Spleen (tissue), 11 donors: ENCODE measurements at regions not wholly inside any gene's neighbourhood (a gene's known extent, or its start where the extent isn't known, plus 50 kb on each side); places are given as distances from the start of the nearest gene placed in this dataset.

Experiments used
- DNase-seq: peaks from one replicate; pipeline ENCODE4 v3.0.0-alpha.2; 2020
- H3K27ac ChIP-seq, 8 donors: fragments of 200-600 bp; sonication (generic) in 7 of 8; 1 replicate in 4 of 8; 2 replicates in 4 of 8; pipeline versions ENCODE4 v1.5.0 to v1.8.0; 2016 to 2021; ENCODE audit warnings: inconsistent platforms in 4 of 8, mild to moderate bottlenecking in 4 of 8, moderate library complexity in 1 of 8
- H3K27me3 ChIP-seq, 7 donors: fragments of 200-600 bp; sonication (generic) in 6 of 7; replicated peaks in 1 of 7; 1 replicate in 4 of 7; 2 replicates in 3 of 7; pipeline versions ENCODE4 v1.5.0 to v1.8.0; 2016 to 2021; ENCODE audit warnings: inconsistent platforms in 3 of 7, mild to moderate bottlenecking in 1 of 7
- H3K36me3 ChIP-seq, 6 donors: fragments of 200-600 bp; sonication (generic) in 5 of 6; 1 replicate in 4 of 6; 2 replicates in 2 of 6; pipeline versions ENCODE4 v1.5.0 to v1.8.0; 2016 to 2021; ENCODE audit warnings: inconsistent platforms in 2 of 6
- H3K4me1 ChIP-seq, 6 donors: fragments of 200-600 bp; sonication (generic) in 5 of 6; 1 replicate in 3 of 6; 2 replicates in 3 of 6; pipeline versions ENCODE4 v1.5.0 to v1.8.0; 2016 to 2021; ENCODE audit warnings: inconsistent platforms in 3 of 6
- H3K4me3 ChIP-seq, 8 donors: fragments of 200-600 bp; sonication (generic) in 7 of 8; 1 replicate in 4 of 8; 2 replicates in 4 of 8; pipeline versions ENCODE4 v1.5.0 to v1.8.0; 2016 to 2021; ENCODE audit warnings: inconsistent platforms in 4 of 8, mild to moderate bottlenecking in 4 of 8, moderate library complexity in 2 of 8
- H3K9me3 ChIP-seq, 8 donors: fragments of 200-600 bp; sonication (generic) in 7 of 8; 1 replicate in 4 of 8; 2 replicates in 4 of 8; pipeline versions ENCODE4 v1.5.0 to v1.8.0; 2016 to 2021; ENCODE audit warnings: inconsistent platforms in 4 of 8
- POLR2A ChIP-seq, 3 donors: fragments of 450-650 bp; IDR thresholded peaks; one replicate each; pipeline ENCODE4 v1.5.1; 2017; ENCODE audit warnings: antibody characterized with exemption in 3 of 3, mild to moderate bottlenecking in 1 of 3
- POLR2AphosphoS5 ChIP-seq, 3 donors: sonication (generic); formaldehyde crosslinking; IDR thresholded peaks; one replicate each; pipeline ENCODE4 v1.5.1; 2017; ENCODE audit warnings: antibody characterized with exemption in 3 of 3
- WGBS, 5 donors: extraction: QIAGEN DNeasy Blood & Tissue Kit in 3 of 5; methylation state at CpG; one replicate each; pipeline versions ENCODE4 v1.1.5 to v1.1.7; 2013 to 2018; 5-methylcytosine and 5-hydroxymethylcytosine counted together
- intact Hi-C: fragments of 100-400 bp; cut with DNase I; formaldehyde crosslinking; loops from one replicate; pipeline ENCODE4 v1.15.0; 2023; ENCODE audit warnings: low total_unique reads
- TF ChIP-seq, protein P1 (sequence below), 11 experiments: fragments of 200-600 bp in 7 of 11; fragments of 450-650 bp in 4 of 11; sonication (generic) in 4 of 11; IDR thresholded peaks in 8 of 11; conservative IDR thresholded peaks in 3 of 11; 1 replicate in 7 of 11; 2 replicates in 4 of 11; pipeline versions ENCODE4 v1.4.0 to v1.8.0; 2016 to 2021; ENCODE audit warnings: antibody characterized with exemption in 11 of 11, inconsistent platforms in 4 of 11, mild to moderate bottlenecking in 1 of 11
- donor health status: healthy with polysubstance abuse.
- donor health status: DM: no; HTN: no; CAD: no; lungs with moderate emphysema.
- donor health status: DM: no; HTN: no; CAD: no.
- donor health status: Bipolar disorder and iron deficiency.
- donor health status: healthy.
- donor health status: DM: no; HTN: no; CAD: no.
- donor health status: DM: yes; HTN: yes; CAD: no.

DNA sequence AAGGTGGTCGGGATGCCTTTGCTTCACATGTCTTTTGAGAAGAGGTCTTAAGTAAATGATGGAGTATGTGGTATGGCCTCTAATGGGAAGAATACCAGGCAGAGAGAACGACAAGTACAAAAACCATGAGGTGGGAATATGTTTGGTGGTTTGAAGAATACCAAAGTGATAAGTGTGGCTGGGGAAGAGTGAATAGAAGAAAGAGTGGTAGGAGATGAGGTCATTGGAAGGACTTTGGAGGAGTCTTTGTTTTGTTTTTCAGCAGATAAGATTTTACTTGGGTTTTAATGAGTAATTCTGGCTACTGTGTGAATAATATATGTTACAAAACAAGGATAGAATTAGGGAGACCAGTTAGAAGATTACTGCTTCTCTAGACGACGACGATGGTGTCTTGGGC is 515.4 kb downstream of the RAB38 start:
- H3K27me3 ChIP-seq = no peaks in the 10 kb centered on the region
- H3K36me3 ChIP-seq = no peaks in the 10 kb centered on the region
- intact Hi-C loops = no loop called here
- TF ChIP-seq POLR2AphosphoS5 (IDR thresholded peaks at IDR 0.05) = no peak
- TF ChIP-seq, protein P1, sequence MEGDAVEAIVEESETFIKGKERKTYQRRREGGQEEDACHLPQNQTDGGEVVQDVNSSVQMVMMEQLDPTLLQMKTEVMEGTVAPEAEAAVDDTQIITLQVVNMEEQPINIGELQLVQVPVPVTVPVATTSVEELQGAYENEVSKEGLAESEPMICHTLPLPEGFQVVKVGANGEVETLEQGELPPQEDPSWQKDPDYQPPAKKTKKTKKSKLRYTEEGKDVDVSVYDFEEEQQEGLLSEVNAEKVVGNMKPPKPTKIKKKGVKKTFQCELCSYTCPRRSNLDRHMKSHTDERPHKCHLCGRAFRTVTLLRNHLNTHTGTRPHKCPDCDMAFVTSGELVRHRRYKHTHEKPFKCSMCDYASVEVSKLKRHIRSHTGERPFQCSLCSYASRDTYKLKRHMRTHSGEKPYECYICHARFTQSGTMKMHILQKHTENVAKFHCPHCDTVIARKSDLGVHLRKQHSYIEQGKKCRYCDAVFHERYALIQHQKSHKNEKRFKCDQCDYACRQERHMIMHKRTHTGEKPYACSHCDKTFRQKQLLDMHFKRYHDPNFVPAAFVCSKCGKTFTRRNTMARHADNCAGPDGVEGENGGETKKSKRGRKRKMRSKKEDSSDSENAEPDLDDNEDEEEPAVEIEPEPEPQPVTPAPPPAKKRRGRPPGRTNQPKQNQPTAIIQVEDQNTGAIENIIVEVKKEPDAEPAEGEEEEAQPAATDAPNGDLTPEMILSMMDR (IDR thresholded peaks at IDR 0.05 in 8 of 11, conservative IDR thresholded peaks at IDR 0.05 in 3 of 11) = no peak
- no peak for TF ChIP-seq POLR2A (IDR thresholded peaks at IDR 0.05)
- WGBS, 5 donors = 75 to 84% (median 80%) methylated on average over 5 of the region's 5 CpGs
- DNase-seq = no peak
- no peak overlapping the region for H3K4me3 ChIP-seq
- H3K27ac ChIP-seq = no peak overlapping the region
- no peaks in the 10 kb centered on the region for H3K4me1 ChIP-seq
- peaks cover 0 to 4% (median 0%) of the 10 kb centered on the region in 8 donors for H3K9me3 ChIP-seq

GRCh38 chr11:87645626-87646025 is 529.6 kb downstream of the RAB38 start:
- no peaks in the 10 kb centered on the region for H3K4me1 ChIP-seq
- no peak overlapping the region for H3K4me3 ChIP-seq
- no peaks in the 10 kb centered on the region for H3K27me3 ChIP-seq
- intact Hi-C loops = no loop called here
- no peak overlapping the region for H3K27ac ChIP-seq
- no peaks in the 10 kb centered on the region for H3K36me3 ChIP-seq
- WGBS, 5 donors = 80 to 97% (median 88%) methylated on average over 1 of the region's 1 CpG
- TF ChIP-seq POLR2A (IDR thresholded peaks at IDR 0.05) (no peak), POLR2AphosphoS5 (IDR thresholded peaks at IDR 0.05) (no peak)
- TF ChIP-seq, protein P1 (IDR thresholded peaks at IDR 0.05 in 8 of 11, conservative IDR thresholded peaks at IDR 0.05 in 3 of 11) = no peak
- no peak for DNase-seq
- peaks cover 0 to 12% (median 3%) of the 10 kb centered on the region in 8 donors for H3K9me3 ChIP-seq

DNA sequence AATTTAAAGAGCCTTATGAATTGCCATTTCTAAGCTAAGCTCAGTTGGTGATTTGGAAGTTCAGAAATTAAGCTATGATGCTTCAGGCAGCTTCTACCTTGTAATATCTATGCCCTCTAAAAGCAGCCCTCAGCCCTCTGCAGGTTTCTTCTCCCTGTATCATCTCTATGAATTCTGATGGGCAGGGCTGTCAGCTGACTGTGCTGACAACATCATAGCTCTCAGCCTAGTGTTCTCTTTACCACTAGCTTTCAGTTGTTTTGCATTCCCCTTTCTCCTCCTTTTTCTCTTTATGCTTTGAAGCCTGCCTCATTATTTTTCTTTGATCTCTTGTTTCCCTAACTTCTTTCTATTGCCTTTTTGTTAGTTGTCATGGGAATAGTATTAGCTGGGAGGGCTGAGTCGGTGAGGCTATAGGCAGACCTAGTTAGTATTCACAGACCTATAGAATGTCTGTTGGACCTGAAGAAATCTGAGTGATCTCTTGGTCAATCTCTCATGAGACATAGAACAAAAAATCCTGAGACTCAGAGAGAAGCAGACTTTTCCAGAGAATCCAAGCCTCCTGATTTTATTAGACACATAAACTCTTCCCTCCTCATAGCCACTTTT is 535.4 kb downstream of the RAB38 start:
- H3K27ac ChIP-seq = no peak overlapping the region
- 60 to 80% (median 66%) methylated on average over 1 of the region's 1 CpG for WGBS, 5 donors
- H3K36me3 ChIP-seq = no peaks in the 10 kb centered on the region
- DNase-seq = no peak
- no peak overlapping the region for H3K4me3 ChIP-seq
- intact Hi-C loops = no loop called here
- H3K9me3 ChIP-seq = no peaks in the 10 kb centered on the region
- H3K27me3 ChIP-seq = no peaks in the 10 kb centered on the region
- TF ChIP-seq, protein P1 (IDR thresholded peaks at IDR 0.05 in 8 of 11, conservative IDR thresholded peaks at IDR 0.05 in 3 of 11) = no peak
- no peak for TF ChIP-seq POLR2A (IDR thresholded peaks at IDR 0.05)
- TF ChIP-seq POLR2AphosphoS5 (IDR thresholded peaks at IDR 0.05) = no peak
- no peaks in the 10 kb centered on the region for H3K4me1 ChIP-seq

DNA sequence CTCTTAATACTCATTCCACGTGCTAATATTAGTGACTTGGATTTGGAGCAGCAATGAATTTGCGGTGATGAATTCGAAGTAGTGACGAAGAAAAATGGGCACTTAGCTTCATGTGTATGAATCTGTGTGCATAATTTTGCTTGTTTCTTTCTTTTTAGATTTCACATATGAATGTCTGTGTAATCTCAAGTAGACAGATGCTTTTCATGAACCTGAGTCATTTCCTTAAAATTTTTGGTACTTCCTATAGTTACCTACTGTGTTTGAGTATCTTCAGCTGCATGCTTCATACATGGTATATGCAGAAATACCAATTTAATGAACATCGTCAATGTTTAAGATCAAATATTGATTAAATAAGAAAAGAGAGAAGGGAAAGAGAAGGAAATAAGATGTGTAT is 540.2 kb downstream of the RAB38 start:
- H3K36me3 ChIP-seq = no peaks in the 10 kb centered on the region
- TF ChIP-seq, protein P1 (IDR thresholded peaks at IDR 0.05 in 8 of 11, conservative IDR thresholded peaks at IDR 0.05 in 3 of 11) = no peak
- TF ChIP-seq POLR2A (IDR thresholded peaks at IDR 0.05) (no peak), POLR2AphosphoS5 (IDR thresholded peaks at IDR 0.05) (no peak)
- H3K27ac ChIP-seq = no peak overlapping the region
- DNase-seq = no peak
- no peaks in the 10 kb centered on the region for H3K9me3 ChIP-seq
- intact Hi-C loops = no loop called here
- H3K27me3 ChIP-seq = no peaks in the 10 kb centered on the region
- WGBS, 5 donors = 61 to 74% (median 62%) methylated on average over 5 of the region's 5 CpGs
- H3K4me1 ChIP-seq = no peaks in the 10 kb centered on the region
- no peak overlapping the region for H3K4me3 ChIP-seq
